ENCODE measurements at regions not wholly inside any gene's neighbourhood (a gene's known extent, or its start where the extent isn't known, plus 50 kb on each side); places are given as distances from the start of the nearest gene placed in this dataset.
A peak's percentile ranks its signal among the peaks of the same experiment; 100 is the strongest.

DNA sequence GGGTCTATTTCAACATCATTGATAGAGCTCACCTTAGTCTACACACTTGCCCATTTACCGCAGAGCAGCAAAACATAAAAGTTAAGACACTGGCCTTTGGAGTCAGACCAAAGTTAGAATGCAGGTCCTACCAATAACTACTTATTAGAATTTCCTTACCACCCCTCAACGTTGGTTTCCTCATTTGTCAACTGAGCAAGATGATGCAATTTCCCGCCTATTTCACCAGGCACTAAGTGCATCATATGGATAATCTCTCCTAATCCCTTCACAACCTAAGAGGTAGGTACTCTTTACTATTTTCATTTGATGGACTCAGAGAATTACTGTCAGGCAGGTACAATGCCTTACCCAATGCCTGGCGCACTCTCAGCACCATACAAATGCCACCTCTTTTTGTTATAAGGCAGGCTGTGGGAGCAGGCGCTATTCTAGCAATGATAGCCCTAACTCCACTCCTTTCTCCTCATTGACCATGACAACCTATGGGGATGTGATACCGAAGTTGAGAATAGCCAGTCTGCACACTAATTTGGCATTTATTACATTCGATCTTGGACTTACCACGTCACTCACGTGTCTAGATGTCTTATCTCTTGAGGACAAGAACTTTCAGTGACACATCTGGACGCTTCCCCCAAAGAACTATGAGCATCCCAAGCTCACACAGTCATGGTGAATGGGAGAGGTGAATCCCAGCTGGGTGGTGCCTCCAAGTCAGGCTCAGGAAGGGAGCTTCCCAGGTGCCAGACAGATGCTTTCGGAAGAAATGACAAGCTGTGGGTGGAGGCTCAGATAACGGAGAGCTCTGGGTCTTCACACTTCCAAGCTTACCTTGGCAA, 128.1 kb upstream of the STMND1 start:
- H3K27me3 ChIP-seq (ENCODE audit: control insufficient read depth in 1 of 2, insufficient read depth in 2 of 2, low read length in 2 of 2), result no peaks in the 10 kb centered on the region
- no peak overlapping the region for H3K9ac ChIP-seq (ENCODE audit: low read length)
- no peaks in the 10 kb centered on the region for H3K9me3 ChIP-seq (ENCODE audit: low read length)
- no peak overlapping the region for H3K4me3 ChIP-seq (ENCODE audit: low read depth in 1 of 2, low read length in 2 of 2)
- H3K27ac ChIP-seq (ENCODE audit: low read depth, low read length), result no peak overlapping the region
- peaks cover 4% of the 10 kb centered on the region for H3K4me1 ChIP-seq (ENCODE audit: insufficient read depth, low read length)
- H3K36me3 ChIP-seq (ENCODE audit: insufficient read depth, low read length), result no peaks in the 10 kb centered on the region

DNA sequence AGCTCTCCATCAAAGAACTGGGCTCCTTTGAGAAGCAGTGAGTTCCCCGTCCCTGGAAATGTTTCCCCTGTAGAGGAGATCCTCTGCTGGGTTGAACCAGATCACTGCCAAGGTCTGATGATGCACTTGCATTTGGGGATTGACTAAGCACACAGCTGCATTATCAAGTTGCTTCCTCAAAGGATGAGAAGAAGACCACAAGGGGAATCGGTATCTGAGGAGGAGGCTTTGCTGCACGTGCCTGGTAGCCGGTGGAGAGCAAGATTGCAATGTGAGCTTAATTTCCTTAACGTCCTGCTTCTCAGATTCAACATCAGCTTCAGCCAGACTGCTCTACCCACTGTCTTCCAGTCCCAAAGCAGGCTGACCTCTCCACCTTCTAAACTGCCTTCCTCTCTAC, 128.8 kb upstream of the STMND1 start:
- Histone ChIP-seq H3K36me3 (ENCODE audit: insufficient read depth, low read length) (no peaks in the 10 kb centered on the region), H3K9ac (ENCODE audit: low read length) (no peak overlapping the region), H3K27me3 (ENCODE audit: control insufficient read depth in 1 of 2, insufficient read depth in 2 of 2, low read length in 2 of 2) (no peaks in the 10 kb centered on the region), H3K4me1 (ENCODE audit: insufficient read depth, low read length) (peaks cover 4% of the 10 kb centered on the region), H3K4me3 (ENCODE audit: low read depth in 1 of 2, low read length in 2 of 2) (no peak overlapping the region), H3K27ac (ENCODE audit: low read depth, low read length) (no peak overlapping the region), H3K9me3 (ENCODE audit: low read length) (no peaks in the 10 kb centered on the region)

DNA sequence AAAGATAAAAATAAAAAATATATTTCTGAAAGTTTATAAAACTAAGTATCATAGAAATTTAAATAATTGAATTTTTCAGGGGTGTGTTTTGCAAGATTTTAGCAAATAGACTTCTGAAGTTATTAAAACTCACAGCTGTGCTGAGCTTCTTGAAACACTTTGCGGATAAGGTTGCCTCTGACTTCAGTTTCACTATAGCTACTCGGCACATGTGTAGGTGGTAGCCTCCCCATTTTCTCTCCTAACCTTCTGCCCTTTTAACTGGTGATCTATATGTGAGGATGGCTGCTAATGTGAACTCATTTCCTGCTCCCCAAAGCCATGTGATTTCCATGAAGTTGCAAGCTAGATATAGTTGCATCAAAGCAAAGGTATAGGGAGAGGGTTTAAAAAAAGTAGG, 129.3 kb upstream of the STMND1 start:
- Histone ChIP-seq H3K9me3 (ENCODE audit: low read length) (no peaks in the 10 kb centered on the region), H3K9ac (ENCODE audit: low read length) (no peak overlapping the region), H3K27me3 (ENCODE audit: control insufficient read depth in 1 of 2, insufficient read depth in 2 of 2, low read length in 2 of 2) (no peaks in the 10 kb centered on the region), H3K4me1 (ENCODE audit: insufficient read depth, low read length) (peaks cover 4% of the 10 kb centered on the region), H3K27ac (ENCODE audit: low read depth, low read length) (no peak overlapping the region), H3K36me3 (ENCODE audit: insufficient read depth, low read length) (no peaks in the 10 kb centered on the region), H3K4me3 (ENCODE audit: low read depth in 1 of 2, low read length in 2 of 2) (no peak overlapping the region)

DNA sequence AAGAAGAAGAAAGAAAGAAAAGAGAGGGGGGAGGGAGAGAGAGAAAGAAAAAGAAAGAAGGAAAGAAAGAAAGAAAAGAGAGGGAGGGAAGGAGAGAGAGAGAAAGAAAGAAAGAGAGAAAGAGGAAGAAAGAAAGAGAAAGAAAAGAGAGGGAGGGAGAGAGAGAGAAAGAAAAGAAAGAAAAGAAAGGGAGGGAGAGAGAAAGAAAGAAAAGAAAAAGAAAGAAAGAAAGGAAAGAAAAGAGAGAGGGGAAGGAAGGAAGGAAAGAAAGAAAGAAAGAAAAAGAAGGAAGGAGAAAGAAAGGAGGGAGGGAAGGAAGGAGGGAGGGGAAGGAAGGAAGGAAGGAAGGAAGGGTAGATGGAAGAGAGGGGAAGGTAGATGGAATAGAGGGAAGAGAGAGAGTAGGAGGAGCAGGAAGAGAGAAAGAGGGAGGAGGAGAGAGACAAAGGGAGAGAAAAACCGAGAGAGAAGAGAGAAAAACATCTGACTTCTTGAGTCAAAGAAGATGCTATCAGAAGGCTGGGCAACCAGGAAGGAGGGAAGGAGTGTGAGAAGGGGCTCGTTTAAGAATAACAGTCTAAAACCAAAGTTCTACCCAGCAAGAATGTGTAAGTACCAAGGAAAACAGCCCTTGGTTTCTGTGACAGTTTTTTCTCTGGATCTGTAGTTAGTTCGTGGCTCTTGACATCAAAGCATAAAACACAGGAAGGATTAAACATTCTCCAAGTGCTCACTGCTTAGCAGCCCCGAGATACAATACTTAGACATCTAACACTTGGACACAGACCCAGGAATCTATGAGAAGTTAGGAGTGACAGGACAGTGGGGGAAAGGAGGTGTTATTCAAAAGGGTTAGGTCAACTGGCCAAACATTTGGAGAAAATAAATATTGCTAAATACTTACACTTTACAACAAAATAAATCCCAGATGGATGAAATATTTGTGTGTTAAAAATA, 131.9 kb upstream of the STMND1 start:
- Histone ChIP-seq H3K4me3 (ENCODE audit: low read depth in 1 of 2, low read length in 2 of 2) (no peak overlapping the region), H3K4me1 (ENCODE audit: insufficient read depth, low read length) (peaks cover 7% of the 10 kb centered on the region), H3K9ac (ENCODE audit: low read length) (no peak overlapping the region), H3K36me3 (ENCODE audit: insufficient read depth, low read length) (no peaks in the 10 kb centered on the region), H3K27ac (ENCODE audit: low read depth, low read length) (no peak overlapping the region), H3K27me3 (ENCODE audit: control insufficient read depth in 1 of 2, insufficient read depth in 2 of 2, low read length in 2 of 2) (no peaks in the 10 kb centered on the region), H3K9me3 (ENCODE audit: low read length) (no peaks in the 10 kb centered on the region)

DNA sequence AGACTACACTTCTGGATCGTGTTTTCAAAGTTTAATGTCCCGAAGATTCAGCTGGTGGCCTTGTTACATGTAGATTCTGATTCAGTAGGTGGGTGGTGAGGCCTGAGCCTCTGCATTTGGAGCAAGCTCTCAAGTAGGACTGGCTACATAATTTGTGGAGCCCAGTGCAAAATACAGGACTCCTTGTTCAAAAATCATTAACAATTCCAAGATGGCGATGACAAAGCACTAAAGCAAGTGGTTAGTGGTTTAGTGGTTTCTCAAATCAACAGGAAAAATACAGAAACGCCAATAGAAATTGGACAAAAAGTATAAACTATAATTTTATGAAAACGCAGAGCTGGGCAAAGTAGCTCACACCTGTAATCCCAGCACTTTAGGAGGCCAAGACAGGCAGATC, 133.7 kb upstream of the STMND1 start:
- H3K4me3 ChIP-seq (ENCODE audit: low read depth in 1 of 2, low read length in 2 of 2), result no peak overlapping the region
- H3K9ac ChIP-seq (ENCODE audit: low read length), result no peak overlapping the region
- H3K27ac ChIP-seq (ENCODE audit: low read depth, low read length), result no peak overlapping the region
- peaks cover 14% of the 10 kb centered on the region for H3K4me1 ChIP-seq (ENCODE audit: insufficient read depth, low read length)
- H3K36me3 ChIP-seq (ENCODE audit: insufficient read depth, low read length), result no peaks in the 10 kb centered on the region
- H3K27me3 ChIP-seq (ENCODE audit: control insufficient read depth in 1 of 2, insufficient read depth in 2 of 2, low read length in 2 of 2), result no peaks in the 10 kb centered on the region
- H3K9me3 ChIP-seq (ENCODE audit: low read length), result no peaks in the 10 kb centered on the region

DNA sequence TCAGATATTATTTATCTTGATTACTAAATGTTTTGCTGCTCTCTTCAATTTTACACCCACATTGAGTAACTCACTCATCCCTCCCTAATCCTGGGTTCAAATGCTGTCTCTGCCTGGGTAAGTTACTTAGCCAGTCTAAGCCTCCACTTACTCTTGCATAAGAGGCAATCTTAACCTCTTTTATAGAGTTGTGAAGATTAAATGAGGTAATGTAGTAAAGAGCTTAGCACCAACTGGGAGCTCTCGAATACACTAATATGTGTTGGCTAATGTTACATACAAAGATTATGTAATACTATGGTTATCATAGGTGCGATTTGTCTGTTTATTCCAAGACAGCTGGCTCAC, 134.4 kb upstream of the STMND1 start:
- Histone ChIP-seq H3K4me1 (ENCODE audit: insufficient read depth, low read length) (peaks cover 14% of the 10 kb centered on the region), H3K9me3 (ENCODE audit: low read length) (no peaks in the 10 kb centered on the region), H3K27ac (ENCODE audit: low read depth, low read length) (no peak overlapping the region), H3K9ac (ENCODE audit: low read length) (no peak overlapping the region), H3K36me3 (ENCODE audit: insufficient read depth, low read length) (no peaks in the 10 kb centered on the region), H3K27me3 (ENCODE audit: control insufficient read depth in 1 of 2, insufficient read depth in 2 of 2, low read length in 2 of 2) (no peaks in the 10 kb centered on the region), H3K4me3 (ENCODE audit: low read depth in 1 of 2, low read length in 2 of 2) (no peak overlapping the region)

DNA sequence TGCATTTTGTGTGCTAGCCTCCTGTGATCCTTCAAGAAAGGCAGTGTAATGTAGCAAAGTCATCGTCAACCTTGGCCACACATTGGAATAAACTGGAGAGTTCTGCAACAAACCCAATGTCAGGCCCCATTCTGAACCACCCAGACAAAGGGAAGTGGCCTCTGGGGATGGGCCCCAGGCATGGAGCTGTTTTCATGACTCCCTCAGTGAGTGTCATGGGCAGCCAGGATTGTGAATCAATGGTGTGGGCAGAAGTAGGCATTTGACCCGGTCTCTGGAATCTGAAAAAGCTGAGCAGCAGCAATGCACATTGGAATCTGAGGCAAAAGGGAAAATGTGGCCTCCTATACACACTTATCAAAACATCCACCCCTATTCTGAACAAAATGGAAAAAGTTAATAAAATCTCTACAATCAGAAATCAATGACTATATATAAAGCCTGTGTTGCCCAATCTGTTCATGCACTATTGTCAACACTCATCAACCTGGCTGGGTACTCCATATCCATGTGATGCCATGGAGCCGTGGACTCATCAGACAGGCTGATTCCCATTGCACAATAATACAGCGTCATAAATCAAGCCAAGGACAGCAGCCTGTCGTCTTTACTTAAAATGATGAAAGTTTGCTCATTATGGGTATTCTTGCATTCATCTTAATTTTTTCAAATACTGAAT, 134.9 kb upstream of the STMND1 start:
- H3K9me3 ChIP-seq (ENCODE audit: low read length), result no peaks in the 10 kb centered on the region
- H3K9ac ChIP-seq (ENCODE audit: low read length), result no peak overlapping the region
- H3K27me3 ChIP-seq (ENCODE audit: control insufficient read depth in 1 of 2, insufficient read depth in 2 of 2, low read length in 2 of 2), result no peaks in the 10 kb centered on the region
- peaks cover 14% of the 10 kb centered on the region for H3K4me1 ChIP-seq (ENCODE audit: insufficient read depth, low read length)
- H3K36me3 ChIP-seq (ENCODE audit: insufficient read depth, low read length), result no peaks in the 10 kb centered on the region
- no peak overlapping the region for H3K4me3 ChIP-seq (ENCODE audit: low read depth in 1 of 2, low read length in 2 of 2)
- H3K27ac ChIP-seq (ENCODE audit: low read depth, low read length), result no peak overlapping the region

DNA sequence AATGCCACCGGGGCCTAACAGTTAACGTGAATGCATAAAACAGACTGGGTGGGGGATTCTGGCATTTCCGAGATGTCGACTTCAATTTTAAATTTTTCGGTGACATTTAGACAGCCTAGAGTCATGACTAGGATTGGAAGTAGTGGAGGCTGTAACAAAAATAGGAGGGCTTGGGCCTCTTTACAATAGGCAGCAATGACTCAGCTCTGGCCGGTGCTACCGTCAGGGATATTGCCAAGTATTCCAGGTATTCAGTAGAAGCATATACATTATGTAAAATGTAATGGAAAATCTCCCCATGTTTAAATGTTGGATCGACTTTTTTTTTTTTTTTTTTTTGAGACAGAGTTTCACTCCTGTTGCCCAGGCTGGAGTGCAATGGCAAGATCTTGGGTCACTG, 136.2 kb upstream of the STMND1 start:
- Histone ChIP-seq H3K9ac (ENCODE audit: low read length) (no peak overlapping the region), H3K4me3 (ENCODE audit: low read depth in 1 of 2, low read length in 2 of 2) (no peak overlapping the region), H3K4me1 (ENCODE audit: insufficient read depth, low read length) (peaks cover 14% of the 10 kb centered on the region)

DNA sequence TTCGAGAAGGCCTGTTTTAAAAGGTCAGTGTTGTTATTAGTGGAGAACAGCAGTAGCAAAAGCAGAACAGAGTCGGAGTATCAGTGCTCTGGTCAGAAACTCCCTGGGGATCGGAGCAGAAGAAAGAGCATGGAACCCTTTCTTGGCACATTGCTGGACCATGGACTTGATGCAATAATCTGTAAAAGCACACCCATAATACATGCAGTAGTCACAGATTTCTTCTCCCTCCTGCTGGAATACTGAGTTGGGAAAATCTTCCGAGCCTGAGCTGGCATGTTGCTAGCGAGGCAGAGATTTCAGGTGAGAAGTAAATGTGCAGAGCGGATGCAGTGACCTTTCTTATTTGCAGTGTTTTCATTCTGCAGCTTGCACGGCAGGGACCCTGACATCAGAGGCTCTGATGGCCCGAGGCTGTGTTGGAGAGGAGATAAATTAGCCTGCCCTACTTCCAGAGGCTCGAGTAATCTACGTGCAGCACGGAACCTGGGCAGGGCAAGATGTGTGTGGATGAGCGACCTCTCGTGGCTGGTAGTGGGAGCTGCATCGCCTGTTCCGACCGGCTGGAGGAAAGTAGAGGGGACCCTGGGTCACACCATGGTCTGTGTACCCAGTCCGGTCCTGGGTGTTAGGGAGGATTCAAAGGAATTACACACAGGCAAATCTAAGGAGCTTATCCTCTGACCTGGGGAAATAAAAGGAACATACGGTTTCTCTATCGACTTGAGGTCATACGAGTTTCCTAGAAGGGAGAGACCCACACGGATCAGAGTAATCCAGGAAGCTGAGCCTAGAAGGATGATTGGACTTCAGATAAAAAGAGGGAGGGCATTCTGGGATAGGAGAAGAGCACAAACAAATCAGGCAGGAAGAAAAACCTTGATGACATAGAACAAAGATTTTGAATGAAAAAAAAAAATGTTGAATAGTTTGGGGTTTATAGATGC, 137.0 kb upstream of the STMND1 start:
- Histone ChIP-seq H3K4me3 (ENCODE audit: low read depth in 1 of 2, low read length in 2 of 2) (peak overlapping the region in 1 of 2 donors; percentile 51), H3K9me3 (ENCODE audit: low read length) (no peaks in the 10 kb centered on the region), H3K27ac (ENCODE audit: low read depth, low read length) (no peak overlapping the region), H3K36me3 (ENCODE audit: insufficient read depth, low read length) (no peaks in the 10 kb centered on the region), H3K27me3 (ENCODE audit: control insufficient read depth in 1 of 2, insufficient read depth in 2 of 2, low read length in 2 of 2) (no peaks in the 10 kb centered on the region), H3K9ac (ENCODE audit: low read length) (no peak overlapping the region), H3K4me1 (ENCODE audit: insufficient read depth, low read length) (peaks cover 10% of the 10 kb centered on the region)

More for the DNA sequence above, 136.2 kb upstream of the STMND1 start:
- Histone ChIP-seq H3K36me3 (ENCODE audit: insufficient read depth, low read length) (no peaks in the 10 kb centered on the region), H3K27me3 (ENCODE audit: control insufficient read depth in 1 of 2, insufficient read depth in 2 of 2, low read length in 2 of 2) (no peaks in the 10 kb centered on the region), H3K9me3 (ENCODE audit: low read length) (no peaks in the 10 kb centered on the region), H3K27ac (ENCODE audit: low read depth, low read length) (no peak overlapping the region)

DNA sequence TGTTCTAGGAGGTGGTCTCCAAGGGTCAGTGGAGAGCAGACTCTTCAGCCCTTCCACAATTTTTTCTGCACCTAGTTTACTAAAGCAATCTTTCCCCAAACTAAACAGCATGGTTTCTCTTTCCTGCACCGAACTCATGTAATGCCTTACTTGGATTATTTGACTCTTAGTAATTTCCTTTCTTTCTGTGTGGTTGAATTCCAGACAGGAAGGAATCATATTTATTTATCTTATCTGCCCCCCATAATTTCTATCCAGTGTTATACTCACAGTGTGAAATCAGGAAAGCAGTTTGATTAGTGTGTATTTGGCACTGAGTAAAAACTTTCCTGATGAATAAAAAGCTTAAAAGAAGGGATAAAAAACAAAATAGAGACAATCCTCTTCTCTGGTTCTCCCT, 140.3 kb upstream of the STMND1 start:
- no peaks in the 10 kb centered on the region for H3K9me3 ChIP-seq (ENCODE audit: low read length)
- no peak overlapping the region for H3K27ac ChIP-seq (ENCODE audit: low read depth, low read length)
- no peaks in the 10 kb centered on the region for H3K36me3 ChIP-seq (ENCODE audit: insufficient read depth, low read length)
- H3K4me1 ChIP-seq (ENCODE audit: insufficient read depth, low read length), result peaks cover 10% of the 10 kb centered on the region
- H3K4me3 ChIP-seq (ENCODE audit: low read depth in 1 of 2, low read length in 2 of 2), result no peak overlapping the region
- no peak overlapping the region for H3K9ac ChIP-seq (ENCODE audit: low read length)
- H3K27me3 ChIP-seq (ENCODE audit: control insufficient read depth in 1 of 2, insufficient read depth in 2 of 2, low read length in 2 of 2), result no peaks in the 10 kb centered on the region

All from muscle layer of colon (tissue), 2 donors.